Right lobe of liver (tissue), 6 donors: ENCODE measurements at regions not wholly inside any gene's neighbourhood (a gene's known extent, or its start where the extent isn't known, plus 50 kb on each side); places are given as distances from the start of the nearest gene placed in this dataset.
"Not testable (repeated sequence)": the region's sequence is repeated elsewhere in the genome, so short reads cannot be mapped to it uniquely, and the experiment has no call there.

Experiments
- ATAC-seq, 4 donors: fragments of 200-7000 bp; cut with Tn5 transposase; one replicate each; pipeline ENCODE4 v1.9.1; 2020; ENCODE audit warnings: mild to moderate bottlenecking in 4 of 4, moderate library complexity in 4 of 4
- DNase-seq, 3 donors: peaks; one replicate each; pipeline ENCODE4 v3.0.0-alpha.2; 2020
- H3K27ac ChIP-seq, 3 donors: fragments of 200-600 bp; one replicate each; pipeline ENCODE4 v1.8.0; 2022
- H3K27me3 ChIP-seq, 2 donors: fragments of 200-600 bp; one replicate each; pipeline ENCODE4 v1.8.0; 2022
- H3K36me3 ChIP-seq, 4 donors: fragments of 200-600 bp; sonication (generic) in 1 of 4; one replicate each; pipeline versions ENCODE4 v1.5.1 to v1.8.0; 2017 to 2022; ENCODE audit warnings: control low read depth in 1 of 4
- H3K4me1 ChIP-seq, 4 donors: fragments of 200-600 bp; sonication (generic) in 1 of 4; one replicate each; pipeline versions ENCODE4 v1.5.1 to v1.8.0; 2017 to 2022; ENCODE audit warnings: control low read depth in 1 of 4
- H3K4me3 ChIP-seq, 3 donors: fragments of 200-600 bp; one replicate each; pipeline ENCODE4 v1.8.0; 2022
- H3K9me3 ChIP-seq, 4 donors: fragments of 200-600 bp; sonication (generic) in 1 of 4; one replicate each; pipeline versions ENCODE4 v1.5.1 to v1.8.0; 2017 to 2022; ENCODE audit warnings: control low read depth in 1 of 4
- POLR2A ChIP-seq: fragments of 450-650 bp; IDR thresholded peaks from one replicate; pipeline ENCODE4 v1.6.1; 2017; ENCODE audit warnings: antibody characterized with exemption, mild to moderate bottlenecking
- whole genome bisulfite sequencing: methylation state at CpG from one replicate; pipeline ENCODE4 v1.1.6; 2018; ENCODE audit warnings: low coverage, low lambda C conversion rate; ENCODE audit not compliant: insufficient coverage; ENCODE audit errors: missing lambda C conversion rate; 5-methylcytosine and 5-hydroxymethylcytosine counted together
- intact Hi-C, 2 donors: fragments of 100-400 bp; cut with DNase I; formaldehyde crosslinking; loops; one replicate each; pipeline versions ENCODE4 v1.11.2 to v1.14.1; 2022
- TF ChIP-seq, protein P1 (sequence below), 4 donors: fragments of 200-600 bp in 3 of 4; fragments of 450-650 bp in 1 of 4; IDR thresholded peaks; one replicate each; pipeline versions ENCODE4 v1.5.1 to v1.8.0; 2016 to 2022; ENCODE audit warnings: antibody characterized with exemption in 4 of 4, mild to moderate bottlenecking in 2 of 4
- donor health status: DM: no; HTN: yes; CAD: no.
- donor health status: DM: no; HTN: no; CAD: no.
- donor health status: DM: no; HTN: no; CAD: no.
- donor health status: DM: no; HTN: yes; CAD: no.
- donor health status: DM: no; HTN: yes; CAD: no.

DNA sequence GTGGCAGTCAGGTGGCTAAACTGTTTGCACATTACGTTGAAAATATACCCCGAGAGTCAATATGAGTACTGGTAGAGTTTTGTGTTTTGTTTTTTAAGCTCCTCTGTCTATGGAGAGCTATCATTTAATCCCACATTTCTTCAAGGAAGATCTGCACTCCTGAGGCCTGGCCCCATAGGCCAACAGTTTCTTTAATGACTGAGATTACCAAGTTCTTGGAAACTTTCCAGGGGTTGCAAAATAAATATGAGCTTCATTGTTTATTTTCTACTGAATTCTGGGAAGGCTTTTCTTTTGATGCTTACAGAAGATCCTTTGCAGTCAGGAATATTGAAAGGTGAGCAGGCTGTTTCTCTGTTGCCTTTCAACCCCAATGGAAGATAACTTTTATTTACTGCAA is 452.0 kb downstream of the JRKL start:
- intact Hi-C loops, result no loop called here
- DNase-seq (no peak), ATAC-seq (no peak)
- TF ChIP-seq, protein P1, sequence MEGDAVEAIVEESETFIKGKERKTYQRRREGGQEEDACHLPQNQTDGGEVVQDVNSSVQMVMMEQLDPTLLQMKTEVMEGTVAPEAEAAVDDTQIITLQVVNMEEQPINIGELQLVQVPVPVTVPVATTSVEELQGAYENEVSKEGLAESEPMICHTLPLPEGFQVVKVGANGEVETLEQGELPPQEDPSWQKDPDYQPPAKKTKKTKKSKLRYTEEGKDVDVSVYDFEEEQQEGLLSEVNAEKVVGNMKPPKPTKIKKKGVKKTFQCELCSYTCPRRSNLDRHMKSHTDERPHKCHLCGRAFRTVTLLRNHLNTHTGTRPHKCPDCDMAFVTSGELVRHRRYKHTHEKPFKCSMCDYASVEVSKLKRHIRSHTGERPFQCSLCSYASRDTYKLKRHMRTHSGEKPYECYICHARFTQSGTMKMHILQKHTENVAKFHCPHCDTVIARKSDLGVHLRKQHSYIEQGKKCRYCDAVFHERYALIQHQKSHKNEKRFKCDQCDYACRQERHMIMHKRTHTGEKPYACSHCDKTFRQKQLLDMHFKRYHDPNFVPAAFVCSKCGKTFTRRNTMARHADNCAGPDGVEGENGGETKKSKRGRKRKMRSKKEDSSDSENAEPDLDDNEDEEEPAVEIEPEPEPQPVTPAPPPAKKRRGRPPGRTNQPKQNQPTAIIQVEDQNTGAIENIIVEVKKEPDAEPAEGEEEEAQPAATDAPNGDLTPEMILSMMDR (IDR thresholded peaks at IDR 0.05), result no peak
- no peak for TF ChIP-seq POLR2A
- 38% methylated on average over 2 of the region's 2 CpGs for WGBS
- no peak overlapping the region for H3K4me3 ChIP-seq
- no peak overlapping the region for H3K27ac ChIP-seq
- no peaks in the 10 kb centered on the region for H3K4me1 ChIP-seq
- no peaks in the 10 kb centered on the region for H3K36me3 ChIP-seq
- no peaks in the 10 kb centered on the region for H3K9me3 ChIP-seq
- no peaks in the 10 kb centered on the region for H3K27me3 ChIP-seq

GRCh38 chr11:96842731-96843130 is 452.9 kb downstream of the JRKL start:
- WGBS, result 83% methylated on average over 1 of the region's 1 CpG
- Histone ChIP-seq H3K4me1 (no peaks in the 10 kb centered on the region), H3K4me3 (no peak overlapping the region), H3K27me3 (no peaks in the 10 kb centered on the region), H3K36me3 (no peaks in the 10 kb centered on the region), H3K9me3 (no peaks in the 10 kb centered on the region), H3K27ac (no peak overlapping the region)
- TF ChIP-seq, protein P1 (IDR thresholded peaks at IDR 0.05), result no peak
- no peak for TF ChIP-seq POLR2A
- no peak for DNase-seq
- intact Hi-C loops, result no loop called here
- ATAC-seq, result no peak

- Histone ChIP-seq H3K4me3 (no peak overlapping the region), H3K27me3 (no peaks in the 10 kb centered on the region), H3K9me3 (no peaks in the 10 kb centered on the region), H3K4me1 (no peaks in the 10 kb centered on the region), H3K27ac (no peak overlapping the region), H3K36me3 (no peaks in the 10 kb centered on the region)
- DNase-seq (no peak), ATAC-seq (no peak)
- 49% methylated on average over 3 of the region's 3 CpGs for WGBS
- intact Hi-C loops, result no loop called here
- no peak for TF ChIP-seq POLR2A
- TF ChIP-seq, protein P1 (IDR thresholded peaks at IDR 0.05), result no peak
Observed at GRCh38 chr11:96854425-96854824, 464.6 kb downstream of the JRKL start.

- H3K4me3 ChIP-seq, DNase-seq, H3K27me3 ChIP-seq, H3K4me1 ChIP-seq, H3K36me3 ChIP-seq, intact Hi-C loops, H3K9me3 ChIP-seq, ATAC-seq, H3K27ac ChIP-seq: not testable (repeated sequence)
- WGBS, result 45% methylated on average over 3 of the region's 3 CpGs
Observed at GRCh38 chr11:96861722-96862121, 471.9 kb downstream of the JRKL start.

GRCh38 chr11:96863520-96863919 is 473.7 kb downstream of the JRKL start:
- intact Hi-C loops, result no loop called here
- peak; percentile 84 to 94 (median 89) for DNase-seq
- Histone ChIP-seq H3K27ac (no peak overlapping the region), H3K27me3 (no peaks in the 10 kb centered on the region), H3K36me3 (no peaks in the 10 kb centered on the region), H3K4me1 (no peaks in the 10 kb centered on the region), H3K9me3 (no peaks in the 10 kb centered on the region), H3K4me3 (no peak overlapping the region)
- peak; percentile 76 to 96 (median 88) for ATAC-seq
- TF ChIP-seq POLR2A, result no peak
- TF ChIP-seq, protein P1 (IDR thresholded peaks at IDR 0.05), result no peak
- WGBS, result 60% methylated on average over 1 of the region's 3 CpGs
